ENCODE measurements at regions not wholly inside any gene's neighbourhood (a gene's known extent, or its start where the extent isn't known, plus 50 kb on each side); places are given as distances from the start of the nearest gene placed in this dataset.

GRCh38 chr18:25950321-25950720, 140.1 kb downstream of the SS18 start:
- Histone ChIP-seq H3K27ac (ENCODE audit: low read depth) (no peak overlapping the region), H4K20me1 (replicated peaks; ENCODE audit: insufficient read depth) (no peaks in the 10 kb centered on the region), H3K4me2 (no peak overlapping the region), H3K4me1 (ENCODE audit: insufficient read depth) (0 out of 2 replicates have a peak, but pooled peaks cover 3% of the 10 kb centered on the region), H3K79me2 (replicated peaks; ENCODE audit: insufficient read depth) (no peaks in the 10 kb centered on the region), H2AFZ (no peak overlapping the region), H3K4me3 (no peak overlapping the region), H3K9me2 (ENCODE audit: insufficient read depth) (0 out of 2 replicates have a peak, but pooled peaks cover 4% of the 10 kb centered on the region), H3K36me3 (ENCODE audit: insufficient read depth) (no peaks in the 10 kb centered on the region), H3F3A (replicated peaks; ENCODE audit: low read depth) (no peaks in the 10 kb centered on the region), H3K27me3 (ENCODE audit: insufficient read depth) (no peaks in the 10 kb centered on the region)
- Mint-ChIP-seq H3K9me3 (no peaks in the 10 kb centered on the region; the same call in 1 of the 3 replicates), H3K4me3 (no peak overlapping the region), H3K4me1 (peaks cover 4% of the 10 kb centered on the region), H3K27ac (no peak overlapping the region), H3K36me3 (ENCODE audit: low read depth) (no peaks in the 10 kb centered on the region), H3K27me3 (ENCODE audit: insufficient read depth, low read depth, poor library complexity) (no peaks in the 10 kb centered on the region)
- ATAC-seq = no peak
- no peak for DNase-seq (ENCODE audit: low spot score)
- TF ChIP-seq REST (IDR thresholded peaks at IDR 0.05; ENCODE audit: unreplicated experiment) (no peak), CREB1 (CRISPR knock-in tag; IDR thresholded peaks at IDR 0.05; ENCODE audit: low read depth) (no peak), JUNB (IDR thresholded peaks at IDR 0.05; ENCODE audit: unreplicated experiment) (no peak), EZH2 (IDR thresholded peaks at IDR 0.05; ENCODE audit: low read depth, unreplicated experiment) (no peak), ZNF114 (CRISPR knock-in tag; IDR thresholded peaks at IDR 0.05) (no peak), EZH2phosphoT487 (IDR thresholded peaks at IDR 0.05; ENCODE audit: unreplicated experiment) (no peak), NANOG (IDR thresholded peaks at IDR 0.05; ENCODE audit: borderline replicate concordance) (no peak)
- TF ChIP-seq, protein P1, sequence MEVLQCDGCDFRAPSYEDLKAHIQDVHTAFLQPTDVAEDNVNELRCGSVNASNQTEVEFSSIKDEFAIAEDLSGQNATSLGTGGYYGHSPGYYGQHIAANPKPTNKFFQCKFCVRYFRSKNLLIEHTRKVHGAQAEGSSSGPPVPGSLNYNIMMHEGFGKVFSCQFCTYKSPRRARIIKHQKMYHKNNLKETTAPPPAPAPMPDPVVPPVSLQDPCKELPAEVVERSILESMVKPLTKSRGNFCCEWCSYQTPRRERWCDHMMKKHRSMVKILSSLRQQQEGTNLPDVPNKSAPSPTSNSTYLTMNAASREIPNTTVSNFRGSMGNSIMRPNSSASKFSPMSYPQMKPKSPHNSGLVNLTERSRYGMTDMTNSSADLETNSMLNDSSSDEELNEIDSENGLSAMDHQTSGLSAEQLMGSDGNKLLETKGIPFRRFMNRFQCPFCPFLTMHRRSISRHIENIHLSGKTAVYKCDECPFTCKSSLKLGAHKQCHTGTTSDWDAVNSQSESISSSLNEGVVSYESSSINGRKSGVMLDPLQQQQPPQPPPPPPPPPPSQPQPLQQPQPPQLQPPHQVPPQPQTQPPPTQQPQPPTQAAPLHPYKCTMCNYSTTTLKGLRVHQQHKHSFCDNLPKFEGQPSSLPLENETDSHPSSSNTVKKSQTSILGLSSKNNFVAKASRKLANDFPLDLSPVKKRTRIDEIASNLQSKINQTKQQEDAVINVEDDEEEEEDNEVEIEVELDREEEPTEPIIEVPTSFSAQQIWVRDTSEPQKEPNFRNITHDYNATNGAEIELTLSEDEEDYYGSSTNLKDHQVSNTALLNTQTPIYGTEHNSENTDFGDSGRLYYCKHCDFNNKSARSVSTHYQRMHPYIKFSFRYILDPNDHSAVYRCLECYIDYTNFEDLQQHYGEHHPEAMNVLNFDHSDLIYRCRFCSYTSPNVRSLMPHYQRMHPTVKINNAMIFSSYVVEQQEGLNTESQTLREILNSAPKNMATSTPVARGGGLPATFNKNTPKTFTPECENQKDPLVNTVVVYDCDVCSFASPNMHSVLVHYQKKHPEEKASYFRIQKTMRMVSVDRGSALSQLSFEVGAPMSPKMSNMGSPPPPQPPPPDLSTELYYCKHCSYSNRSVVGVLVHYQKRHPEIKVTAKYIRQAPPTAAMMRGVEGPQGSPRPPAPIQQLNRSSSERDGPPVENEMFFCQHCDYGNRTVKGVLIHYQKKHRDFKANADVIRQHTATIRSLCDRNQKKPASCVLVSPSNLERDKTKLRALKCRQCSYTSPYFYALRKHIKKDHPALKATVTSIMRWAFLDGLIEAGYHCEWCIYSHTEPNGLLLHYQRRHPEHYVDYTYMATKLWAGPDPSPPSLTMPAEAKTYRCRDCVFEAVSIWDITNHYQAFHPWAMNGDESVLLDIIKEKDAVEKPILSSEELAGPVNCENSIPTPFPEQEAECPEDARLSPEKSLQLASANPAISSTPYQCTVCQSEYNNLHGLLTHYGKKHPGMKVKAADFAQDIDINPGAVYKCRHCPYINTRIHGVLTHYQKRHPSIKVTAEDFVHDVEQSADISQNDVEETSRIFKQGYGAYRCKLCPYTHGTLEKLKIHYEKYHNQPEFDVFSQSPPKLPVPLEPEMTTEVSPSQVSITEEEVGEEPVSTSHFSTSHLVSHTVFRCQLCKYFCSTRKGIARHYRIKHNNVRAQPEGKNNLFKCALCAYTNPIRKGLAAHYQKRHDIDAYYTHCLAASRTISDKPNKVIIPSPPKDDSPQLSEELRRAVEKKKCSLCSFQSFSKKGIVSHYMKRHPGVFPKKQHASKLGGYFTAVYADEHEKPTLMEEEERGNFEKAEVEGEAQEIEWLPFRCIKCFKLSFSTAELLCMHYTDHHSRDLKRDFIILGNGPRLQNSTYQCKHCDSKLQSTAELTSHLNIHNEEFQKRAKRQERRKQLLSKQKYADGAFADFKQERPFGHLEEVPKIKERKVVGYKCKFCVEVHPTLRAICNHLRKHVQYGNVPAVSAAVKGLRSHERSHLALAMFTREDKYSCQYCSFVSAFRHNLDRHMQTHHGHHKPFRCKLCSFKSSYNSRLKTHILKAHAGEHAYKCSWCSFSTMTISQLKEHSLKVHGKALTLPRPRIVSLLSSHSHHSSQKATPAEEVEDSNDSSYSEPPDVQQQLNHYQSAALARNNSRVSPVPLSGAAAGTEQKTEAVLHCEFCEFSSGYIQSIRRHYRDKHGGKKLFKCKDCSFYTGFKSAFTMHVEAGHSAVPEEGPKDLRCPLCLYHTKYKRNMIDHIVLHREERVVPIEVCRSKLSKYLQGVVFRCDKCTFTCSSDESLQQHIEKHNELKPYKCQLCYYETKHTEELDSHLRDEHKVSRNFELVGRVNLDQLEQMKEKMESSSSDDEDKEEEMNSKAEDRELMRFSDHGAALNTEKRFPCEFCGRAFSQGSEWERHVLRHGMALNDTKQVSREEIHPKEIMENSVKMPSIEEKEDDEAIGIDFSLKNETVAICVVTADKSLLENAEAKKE (CRISPR knock-in tag; IDR thresholded peaks at IDR 0.05) = no peak

Data from GM23338 (cell line).